B cell (primary cell): ENCODE measurements at regions not wholly inside any gene's neighbourhood (a gene's known extent, or its start where the extent isn't known, plus 50 kb on each side); places are given as distances from the start of the nearest gene placed in this dataset.

Experiments
- ATAC-seq: fragments of 200-7000 bp; cut with Tn5 transposase; one replicate; pipeline ENCODE4 v1.10.0; 2021; ENCODE audit warnings: low read depth, mild to moderate bottlenecking, moderate number of reproducible peaks, moderate library complexity
- CTCF ChIA-PET: fragments of 350-600 bp; sonication (Branson Sonifier 250); formaldehyde crosslinking; loops from one replicate; lab custom pipeline; 2021; ENCODE audit warnings: antibody characterized with exemption, inconsistent platforms; lab: Charles Lee
- POLR2A ChIA-PET: fragments of 350-600 bp; sonication (Branson Sonifier 250); formaldehyde crosslinking; loops from one replicate; lab custom pipeline; 2021; ENCODE audit warnings: antibody characterized with exemption; lab: Charles Lee
- DNase-seq: peaks from one replicate; pipeline ENCODE4 v3.0.0; 2013
- H2AFZ ChIP-seq: 2 replicates; pipeline ENCODE4 v1.6.1; 2012; ENCODE audit warnings: mild to moderate bottlenecking, low read depth, low read length; ENCODE audit not compliant: insufficient read depth, poor library complexity, severe bottlenecking
- H3K27ac ChIP-seq, 2 donors: 1 replicate in 1 of 2; 2 replicates in 1 of 2; pipeline ENCODE4 v1.5.1; 2012 to 2013; ENCODE audit warnings: low read length in 2 of 2, mild to moderate bottlenecking in 2 of 2, moderate library complexity in 1 of 2
- H3K27me3 ChIP-seq, 4 experiments: fragments of 200-600 bp in 1 of 4; sonication (generic) in 1 of 4; replicated peaks in 1 of 4; 1 replicate in 2 of 4; 2 replicates in 2 of 4; pipeline versions ENCODE4 v1.6.1 to v1.7.0; 2013 to 2016; ENCODE audit warnings: low read length in 3 of 4, mild to moderate bottlenecking in 2 of 4, mixed read lengths in 1 of 4, moderate library complexity in 1 of 4; ENCODE audit not compliant: insufficient read depth in 4 of 4, control insufficient read depth in 3 of 4; ENCODE audit errors: control extremely low read depth in 1 of 4
- H3K36me3 ChIP-seq, 2 experiments: replicated peaks in 1 of 2; 1 replicate in 1 of 2; 2 replicates in 1 of 2; pipeline versions ENCODE4 v1.6.1 to v1.7.1; 2013; ENCODE audit warnings: low read length in 1 of 2; ENCODE audit not compliant: insufficient read depth in 2 of 2, control insufficient read depth in 1 of 2; ENCODE audit errors: control extremely low read depth in 1 of 2, extremely low read depth in 1 of 2
- H3K4me1 ChIP-seq, 2 donors: fragments of 200-600 bp in 1 of 2; sonication (generic) in 1 of 2; 1 replicate in 1 of 2; 2 replicates in 1 of 2; pipeline versions ENCODE4 v1.5.1 to v1.6.1; 2013 to 2017; ENCODE audit warnings: low read length in 2 of 2; ENCODE audit not compliant: control insufficient read depth in 2 of 2, insufficient read depth in 2 of 2
- H3K4me2 ChIP-seq: replicated peaks from 2 replicates; pipeline ENCODE3; 2012; ENCODE audit warnings: mild to moderate bottlenecking, low read depth, low read length; ENCODE audit not compliant: poor library complexity, severe bottlenecking
- H3K4me3 ChIP-seq, 5 experiments: fragments of 200-600 bp in 1 of 5; sonication (generic) in 1 of 5; 1 replicate in 3 of 5; 2 replicates in 2 of 5; pipeline versions ENCODE4 v1.5.1 to v1.7.0; 2011 to 2016; ENCODE audit warnings: low read length in 4 of 5, mild to moderate bottlenecking in 4 of 5, low read depth in 2 of 5, control low read depth in 1 of 5, moderate library complexity in 1 of 5; ENCODE audit not compliant: insufficient read depth in 1 of 5; ENCODE audit errors: control extremely low read depth in 1 of 5, extremely low read depth in 1 of 5
- H3K79me2 ChIP-seq: fragments of 200-600 bp; sonication (generic); one replicate; pipeline ENCODE4 v1.6.0; 2016; ENCODE audit warnings: low read length; ENCODE audit not compliant: control insufficient read depth, insufficient read depth
- H3K9ac ChIP-seq: fragments of 200-600 bp; sonication (generic); 2 replicates; pipeline ENCODE4 v1.6.1; 2017; ENCODE audit warnings: mild to moderate bottlenecking, low read length, moderate library complexity
- H3K9me3 ChIP-seq, 3 donors: one replicate each; pipeline versions ENCODE4 v1.6.1 to v1.7.1; 2013; ENCODE audit warnings: low read length in 2 of 3; ENCODE audit not compliant: control insufficient read depth in 2 of 3, insufficient read depth in 1 of 3; ENCODE audit errors: control extremely low read depth in 1 of 3
- H4K20me1 ChIP-seq: 2 replicates; pipeline ENCODE4 v1.6.0; 2012; ENCODE audit warnings: mild to moderate bottlenecking, low read length; ENCODE audit not compliant: insufficient read depth, control insufficient read depth, poor library complexity, severe bottlenecking
- H3K27ac Mint-ChIP-seq: one replicate; pipeline ENCODE4 v1.8.0; 2021; ENCODE audit warnings: mixed read lengths
- H3K27me3 Mint-ChIP-seq: one replicate; pipeline ENCODE4 v1.8.0; 2021; ENCODE audit warnings: mixed read lengths
- H3K4me1 Mint-ChIP-seq: one replicate; pipeline ENCODE4 v1.8.0; 2021; ENCODE audit warnings: mixed read lengths
- H3K4me3 Mint-ChIP-seq: one replicate; pipeline ENCODE4 v1.8.0; 2021; ENCODE audit warnings: mixed read lengths
- H3K9me3 Mint-ChIP-seq: one replicate; pipeline ENCODE4 v1.8.0; 2022; ENCODE audit warnings: mixed read lengths; ENCODE audit not compliant: insufficient read depth
- EZH2 ChIP-seq: IDR thresholded peaks from 2 replicates; pipeline ENCODE4 v1.6.1; 2012; ENCODE audit warnings: borderline replicate concordance, low read depth, mild to moderate bottlenecking, moderate library complexity, low read length; ENCODE audit not compliant: insufficient read depth, poor library complexity, severe bottlenecking
- WGBS: methylation state at CpG from one replicate; pipeline ENCODE4 v1.1.5; 2013; ENCODE audit warnings: missing lambda C conversion rate; ENCODE audit not compliant: insufficient coverage; 5-methylcytosine and 5-hydroxymethylcytosine counted together
- intact Hi-C: fragments of 100-400 bp; cut with micrococcal nuclease; formaldehyde crosslinking; loops from one replicate; pipeline ENCODE4 v1.10.0; 2022
- TF ChIP-seq, protein P1 (sequence below): fragments of 200-600 bp; IDR thresholded peaks from one replicate; pipeline ENCODE4 v1.8.0; 2022; ENCODE audit warnings: antibody characterized with exemption, mild to moderate bottlenecking

DNA sequence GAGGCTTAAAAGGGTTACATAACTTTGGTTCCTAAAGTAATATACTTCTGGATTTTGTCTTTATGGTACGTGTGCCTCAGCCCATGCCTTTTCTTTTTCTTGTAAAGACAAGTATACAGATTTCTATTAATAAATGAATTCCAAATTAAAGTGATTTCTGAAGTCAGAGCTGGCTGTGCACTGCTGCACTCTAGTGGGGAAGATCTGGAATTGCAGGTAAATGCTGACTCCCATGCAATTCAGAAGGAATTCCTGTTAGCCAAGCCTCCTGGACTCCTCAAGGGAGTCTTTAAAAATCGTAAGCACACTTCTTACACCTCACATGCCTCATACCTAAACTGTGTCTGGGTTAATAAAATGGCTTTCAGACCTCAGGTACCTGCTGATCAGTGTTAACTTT, 118.4 kb upstream of the SLC7A1 start:
- H3K79me2 ChIP-seq, result no peaks in the 10 kb centered on the region
- H3K4me2 ChIP-seq, result no peak overlapping the region
- TF ChIP-seq, protein P1, sequence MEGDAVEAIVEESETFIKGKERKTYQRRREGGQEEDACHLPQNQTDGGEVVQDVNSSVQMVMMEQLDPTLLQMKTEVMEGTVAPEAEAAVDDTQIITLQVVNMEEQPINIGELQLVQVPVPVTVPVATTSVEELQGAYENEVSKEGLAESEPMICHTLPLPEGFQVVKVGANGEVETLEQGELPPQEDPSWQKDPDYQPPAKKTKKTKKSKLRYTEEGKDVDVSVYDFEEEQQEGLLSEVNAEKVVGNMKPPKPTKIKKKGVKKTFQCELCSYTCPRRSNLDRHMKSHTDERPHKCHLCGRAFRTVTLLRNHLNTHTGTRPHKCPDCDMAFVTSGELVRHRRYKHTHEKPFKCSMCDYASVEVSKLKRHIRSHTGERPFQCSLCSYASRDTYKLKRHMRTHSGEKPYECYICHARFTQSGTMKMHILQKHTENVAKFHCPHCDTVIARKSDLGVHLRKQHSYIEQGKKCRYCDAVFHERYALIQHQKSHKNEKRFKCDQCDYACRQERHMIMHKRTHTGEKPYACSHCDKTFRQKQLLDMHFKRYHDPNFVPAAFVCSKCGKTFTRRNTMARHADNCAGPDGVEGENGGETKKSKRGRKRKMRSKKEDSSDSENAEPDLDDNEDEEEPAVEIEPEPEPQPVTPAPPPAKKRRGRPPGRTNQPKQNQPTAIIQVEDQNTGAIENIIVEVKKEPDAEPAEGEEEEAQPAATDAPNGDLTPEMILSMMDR, result peak; percentile 58
- TF ChIP-seq EZH2, result no peak
- H2AFZ ChIP-seq, result no peak overlapping the region
- no peaks in the 10 kb centered on the region for H4K20me1 ChIP-seq
- H3K4me3 Mint-ChIP-seq, result no peak overlapping the region
- no peak overlapping the region for H3K4me3 ChIP-seq
- H3K4me1 ChIP-seq, result no peaks in the 10 kb centered on the region
- ATAC-seq, result no peak
- no peak overlapping the region for H3K27ac ChIP-seq
- POLR2A ChIA-PET, result no interaction called here
- H3K27ac Mint-ChIP-seq, result no peak overlapping the region
- H3K36me3 ChIP-seq, result no peaks in the 10 kb centered on the region
- CTCF ChIA-PET, result interaction anchor here (1.5 kb wide), 1 partner anchor 205 kb away, joined by 10 read pairs; no protein-coding TSS in a partner anchor
- no peaks in the 10 kb centered on the region for H3K9me3 Mint-ChIP-seq
- H3K9me3 ChIP-seq, result peaks cover 0 to 13% (median 10%) of the 10 kb centered on the region in 3 donors
- H3K27me3 Mint-ChIP-seq, result peaks cover 30% of the 10 kb centered on the region
- DNase-seq, result no peak
- intact Hi-C loops, result no loop called here
- no CpG with 5 or more reads among the region's 2 CpGs for WGBS
- H3K9ac ChIP-seq, result no peak overlapping the region
- H3K27me3 ChIP-seq, result peaks cover 0 to 14% (median 0%) of the 10 kb centered on the region in 4 experiments
- no peaks in the 10 kb centered on the region for H3K4me1 Mint-ChIP-seq

DNA sequence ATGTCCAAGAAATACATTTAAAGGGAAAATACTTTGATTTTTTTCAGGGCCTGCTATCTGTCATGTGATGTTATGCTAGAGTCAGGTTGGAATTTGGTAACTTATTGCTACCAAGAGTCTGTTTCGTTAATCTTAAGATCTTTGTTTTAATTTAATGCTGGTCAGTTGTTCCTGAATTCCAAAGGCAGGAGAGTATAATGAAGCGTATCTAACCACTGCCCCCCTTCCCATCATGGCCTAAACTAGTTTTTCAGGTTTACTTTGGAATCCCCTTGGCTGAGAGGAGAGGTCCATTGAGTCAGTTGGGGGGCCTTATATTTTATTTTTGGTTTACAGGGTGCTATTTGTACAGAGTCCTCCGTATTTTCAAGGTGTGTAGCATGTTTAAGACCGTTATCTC, 116.3 kb upstream of the SLC7A1 start:
- Mint-ChIP-seq H3K4me3 (no peak overlapping the region), H3K4me1 (no peaks in the 10 kb centered on the region), H3K9me3 (no peaks in the 10 kb centered on the region), H3K27me3 (peaks cover 22% of the 10 kb centered on the region), H3K27ac (no peak overlapping the region)
- Histone ChIP-seq H3K27ac (no peak overlapping the region), H2AFZ (no peak overlapping the region), H3K4me3 (no peak overlapping the region), H3K4me2 (no peak overlapping the region), H3K36me3 (no peaks in the 10 kb centered on the region), H3K79me2 (no peaks in the 10 kb centered on the region), H3K9me3 (peaks cover 0 to 13% (median 10%) of the 10 kb centered on the region in 3 donors), H4K20me1 (no peaks in the 10 kb centered on the region), H3K9ac (no peak overlapping the region), H3K4me1 (no peaks in the 10 kb centered on the region), H3K27me3 (peaks cover 0 to 14% (median 0%) of the 10 kb centered on the region in 4 experiments)
- ATAC-seq (no peak), DNase-seq (no peak)
- TF ChIP-seq, protein P1, result no peak
- no peak for TF ChIP-seq EZH2
- ChIA-PET POLR2A (no interaction called here), CTCF (interaction anchor here (0.8 to 1.2 kb wide), 3 partner anchors 13 to 203 kb away, joined by 3 read pairs; no protein-coding TSS in a partner anchor)
- 70% methylated on average over 2 of the region's 4 CpGs for WGBS
- intact Hi-C loops, result no loop called here
